Stomach (tissue), 4 donors: ENCODE measurements at regions not wholly inside any gene's neighbourhood (a gene's known extent, or its start where the extent isn't known, plus 50 kb on each side); places are given as distances from the start of the nearest gene placed in this dataset.

Experiments
- CTCF ChIP-seq, 7 experiments: fragments of 450-650 bp in 4 of 7; fragments of 200-600 bp in 3 of 7; sonication (generic) in 3 of 7; IDR thresholded peaks; one replicate each; pipeline ENCODE4 v1.5.1; 2016 to 2019; ENCODE audit warnings: antibody characterized with exemption in 7 of 7, control low read depth in 2 of 7, mild to moderate bottlenecking in 1 of 7
- POLR2A ChIP-seq, 4 donors: fragments of 450-650 bp; IDR thresholded peaks; one replicate each; pipeline ENCODE4 v1.6.1; 2016; ENCODE audit warnings: antibody characterized with exemption in 4 of 4, control low read depth in 2 of 4, mild to moderate bottlenecking in 1 of 4, moderate library complexity in 1 of 4
- POLR2AphosphoS5 ChIP-seq, 3 donors: sonication (generic); formaldehyde crosslinking; IDR thresholded peaks; one replicate each; pipeline ENCODE4 v1.6.1; 2016; ENCODE audit warnings: antibody characterized with exemption in 3 of 3

GRCh38 chr6:113293423-113293740 is 563.8 kb upstream of the MARCKS start:
- TF ChIP-seq CTCF (IDR thresholded peaks at IDR 0.05) (no peak), POLR2AphosphoS5 (IDR thresholded peaks at IDR 0.05) (no peak), POLR2A (IDR thresholded peaks at IDR 0.05) (no peak)
